Naive thymus-derived CD4-positive, alpha-beta T cell (primary cell): ENCODE measurements at regions not wholly inside any gene's neighbourhood (a gene's known extent, or its start where the extent isn't known, plus 50 kb on each side); places are given as distances from the start of the nearest gene placed in this dataset.
A peak's percentile ranks its signal among the peaks of the same experiment; 100 is the strongest.

Experiments
- ATAC-seq: fragments of 150-1000 bp; cut with Tn5 transposase; 2 replicates; pipeline ENCODE4 v1.10.0; 2021; ENCODE audit warnings: mild to moderate bottlenecking, moderate library complexity
- CTCF ChIA-PET: fragments of 350-600 bp; sonication (Branson Sonifier 250); formaldehyde crosslinking; loops from one replicate; lab custom pipeline; 2021; ENCODE audit warnings: antibody characterized with exemption; lab: Charles Lee
- POLR2A ChIA-PET: fragments of 350-600 bp; sonication (Branson Sonifier 250); formaldehyde crosslinking; loops from one replicate; lab custom pipeline; 2021; ENCODE audit warnings: antibody characterized with exemption, inconsistent platforms; lab: Charles Lee
- DNase-seq, 9 donors: peaks; one replicate each; pipeline versions ENCODE4 v3.0.0 to v3.0.0-alpha.2; 2020 to 2022; ENCODE audit warnings: mixed read lengths in 1 of 9
- H3K27ac ChIP-seq: one replicate; pipeline ENCODE4 v1.7.0; 2013; ENCODE audit warnings: mild to moderate bottlenecking, low read depth, low read length, moderate library complexity
- H3K27me3 ChIP-seq, 2 donors: one replicate each; pipeline ENCODE4 v1.7.0; 2013; ENCODE audit warnings: low read length in 2 of 2, mild to moderate bottlenecking in 2 of 2, moderate library complexity in 2 of 2; ENCODE audit not compliant: control insufficient read depth in 2 of 2, insufficient read depth in 2 of 2
- H3K36me3 ChIP-seq, 3 experiments: 1 replicate in 2 of 3; 2 replicates in 1 of 3; pipeline ENCODE4 v1.7.0; 2013; ENCODE audit warnings: low read length in 3 of 3, mild to moderate bottlenecking in 3 of 3, moderate library complexity in 1 of 3; ENCODE audit not compliant: insufficient read depth in 3 of 3, control insufficient read depth in 2 of 3
- H3K4me1 ChIP-seq, 2 donors: one replicate each; pipeline ENCODE4 v1.7.0; 2013; ENCODE audit warnings: low read length in 2 of 2, mild to moderate bottlenecking in 2 of 2, moderate library complexity in 1 of 2; ENCODE audit not compliant: control insufficient read depth in 2 of 2, insufficient read depth in 2 of 2
- H3K4me3 ChIP-seq: 2 replicates; pipeline ENCODE4 v1.7.0; 2013; ENCODE audit warnings: mild to moderate bottlenecking, low read length
- H3K9me3 ChIP-seq, 3 experiments: 1 replicate in 2 of 3; 2 replicates in 1 of 3; pipeline ENCODE4 v1.7.0; 2013; ENCODE audit warnings: low read length in 3 of 3; ENCODE audit not compliant: control insufficient read depth in 2 of 3
- H3K27ac Mint-ChIP-seq, 9 donors: one replicate each; pipeline ENCODE4 v1.8.0; 2020 to 2022; ENCODE audit warnings: mixed read lengths in 9 of 9, mild to moderate bottlenecking in 8 of 9, moderate library complexity in 5 of 9, inconsistent platforms in 2 of 9
- H3K27me3 Mint-ChIP-seq, 5 donors: one replicate each; pipeline ENCODE4 v1.8.0; 2021 to 2022; ENCODE audit warnings: mixed read lengths in 5 of 5, mild to moderate bottlenecking in 1 of 5
- H3K36me3 Mint-ChIP-seq, 5 donors: one replicate each; pipeline ENCODE4 v1.8.0; 2020 to 2022; ENCODE audit warnings: mixed read lengths in 5 of 5, mild to moderate bottlenecking in 3 of 5, inconsistent platforms in 1 of 5
- H3K4me1 Mint-ChIP-seq, 7 donors: one replicate each; pipeline ENCODE4 v1.8.0; 2020 to 2022; ENCODE audit warnings: mixed read lengths in 7 of 7, mild to moderate bottlenecking in 3 of 7, inconsistent platforms in 1 of 7
- H3K4me3 Mint-ChIP-seq, 10 donors: one replicate each; pipeline ENCODE4 v1.8.0; 2020 to 2022; ENCODE audit warnings: mild to moderate bottlenecking in 10 of 10, mixed read lengths in 10 of 10, moderate library complexity in 6 of 10, inconsistent platforms in 2 of 10
- H3K9me3 Mint-ChIP-seq, 11 donors: one replicate each; pipeline ENCODE4 v1.8.0; 2020 to 2022; ENCODE audit warnings: mixed read lengths in 11 of 11, mild to moderate bottlenecking in 4 of 11, inconsistent platforms in 1 of 11, moderate library complexity in 1 of 11
- intact Hi-C, 2 donors: fragments of 100-400 bp; cut with micrococcal nuclease; formaldehyde crosslinking; loops; one replicate each; pipeline ENCODE4 v1.15.1; 2023

GRCh38 chr13:80059789-80060188, 281.1 kb downstream of the SPRY2 start:
- H3K4me1 Mint-ChIP-seq: no peaks in the 10 kb centered on the region
- peaks cover 0 to 6% (median 3%) of the 10 kb centered on the region in 5 donors for H3K27me3 Mint-ChIP-seq
- no peak overlapping the region for H3K4me3 Mint-ChIP-seq
- H3K9me3 ChIP-seq: no peaks in the 10 kb centered on the region
- DNase-seq (no peak), ATAC-seq (no peak)
- no peaks in the 10 kb centered on the region for H3K4me1 ChIP-seq
- POLR2A ChIA-PET: interaction anchor here (0.5 kb wide), 1 partner anchor 41 kb away, joined by 4 read pairs; no protein-coding TSS in a partner anchor
- peaks cover 0 to 10% (median 0%) of the 10 kb centered on the region in 11 donors for H3K9me3 Mint-ChIP-seq
- H3K36me3 ChIP-seq: no peaks in the 10 kb centered on the region
- H3K4me3 ChIP-seq: no peak overlapping the region
- no peaks in the 10 kb centered on the region for H3K36me3 Mint-ChIP-seq
- CTCF ChIA-PET: no interaction called here
- H3K27me3 ChIP-seq: no peaks in the 10 kb centered on the region
- no peak overlapping the region for H3K27ac Mint-ChIP-seq
- no peak overlapping the region for H3K27ac ChIP-seq
- intact Hi-C loops: no loop called here

GRCh38 chr13:80058626-80059025, 282.3 kb downstream of the SPRY2 start:
- intact Hi-C loops: no loop called here
- H3K9me3 ChIP-seq: no peaks in the 10 kb centered on the region
- H3K4me1 ChIP-seq: no peaks in the 10 kb centered on the region
- no peaks in the 10 kb centered on the region for H3K4me1 Mint-ChIP-seq
- CTCF ChIA-PET: no interaction called here
- H3K36me3 Mint-ChIP-seq: no peaks in the 10 kb centered on the region
- ATAC-seq: no peak
- no peak overlapping the region for H3K4me3 Mint-ChIP-seq
- no peaks in the 10 kb centered on the region for H3K36me3 ChIP-seq
- H3K4me3 ChIP-seq: no peak overlapping the region
- H3K27ac Mint-ChIP-seq: peak overlapping the region in 1 of 9 donors; percentile 38
- H3K9me3 Mint-ChIP-seq: peaks cover 0 to 6% (median 0%) of the 10 kb centered on the region in 11 donors
- H3K27me3 Mint-ChIP-seq: peaks cover 0 to 6% (median 3%) of the 10 kb centered on the region in 5 donors
- no peak overlapping the region for H3K27ac ChIP-seq
- H3K27me3 ChIP-seq: no peaks in the 10 kb centered on the region
- DNase-seq: no peak
- POLR2A ChIA-PET: no interaction called here

GRCh38 chr13:80055847-80056246, 285.1 kb downstream of the SPRY2 start:
- no peaks in the 10 kb centered on the region for H3K4me1 Mint-ChIP-seq
- intact Hi-C loops: no loop called here
- H3K36me3 Mint-ChIP-seq: no peaks in the 10 kb centered on the region
- no peak overlapping the region for H3K4me3 Mint-ChIP-seq
- ATAC-seq (no peak), DNase-seq (no peak)
- Histone ChIP-seq H3K36me3 (no peaks in the 10 kb centered on the region), H3K9me3 (no peaks in the 10 kb centered on the region), H3K27me3 (no peaks in the 10 kb centered on the region), H3K4me3 (no peak overlapping the region), H3K4me1 (no peaks in the 10 kb centered on the region), H3K27ac (no peak overlapping the region)
- H3K9me3 Mint-ChIP-seq: peaks cover 0 to 6% (median 0%) of the 10 kb centered on the region in 11 donors
- H3K27me3 Mint-ChIP-seq: peaks cover 0 to 7% (median under 1%) of the 10 kb centered on the region in 5 donors
- ChIA-PET CTCF (no interaction called here), POLR2A (no interaction called here)
- no peak overlapping the region for H3K27ac Mint-ChIP-seq

- Histone ChIP-seq H3K4me1 (no peaks in the 10 kb centered on the region), H3K27ac (no peak overlapping the region), H3K27me3 (no peaks in the 10 kb centered on the region), H3K36me3 (no peaks in the 10 kb centered on the region), H3K4me3 (no peak overlapping the region), H3K9me3 (no peaks in the 10 kb centered on the region)
- ATAC-seq (no peak), DNase-seq (no peak)
- H3K4me3 Mint-ChIP-seq: no peak overlapping the region
- no peaks in the 10 kb centered on the region for H3K36me3 Mint-ChIP-seq
- no peak overlapping the region for H3K27ac Mint-ChIP-seq
- peaks cover 0 to 3% (median 0%) of the 10 kb centered on the region in 7 donors for H3K4me1 Mint-ChIP-seq
- H3K27me3 Mint-ChIP-seq: peaks cover 0 to 7% (median 0%) of the 10 kb centered on the region in 5 donors
- CTCF ChIA-PET: no interaction called here
- peaks cover 0 to 5% (median 0%) of the 10 kb centered on the region in 11 donors for H3K9me3 Mint-ChIP-seq
- intact Hi-C loops: no loop called here
- POLR2A ChIA-PET: no interaction called here
Observed at GRCh38 chr13:80054806-80055205, 286.1 kb downstream of the SPRY2 start.

GRCh38 chr13:80052286-80052685, 288.6 kb downstream of the SPRY2 start:
- H3K9me3 Mint-ChIP-seq: peaks cover 0 to 5% (median 0%) of the 10 kb centered on the region in 11 donors
- Histone ChIP-seq H3K27me3 (no peaks in the 10 kb centered on the region), H3K4me1 (no peaks in the 10 kb centered on the region), H3K27ac (no peak overlapping the region), H3K9me3 (no peaks in the 10 kb centered on the region), H3K36me3 (no peaks in the 10 kb centered on the region), H3K4me3 (no peak overlapping the region)
- H3K4me1 Mint-ChIP-seq: peaks cover 4 to 10% (median 8%) of the 10 kb centered on the region in 7 donors
- DNase-seq: no peak
- intact Hi-C loops: no loop called here
- CTCF ChIA-PET: no interaction called here
- no peaks in the 10 kb centered on the region for H3K36me3 Mint-ChIP-seq
- POLR2A ChIA-PET: no interaction called here
- no peak for ATAC-seq
- no peak overlapping the region for H3K27ac Mint-ChIP-seq
- H3K4me3 Mint-ChIP-seq: no peak overlapping the region
- H3K27me3 Mint-ChIP-seq: peaks cover 0 to 7% (median 0%) of the 10 kb centered on the region in 5 donors

- CTCF ChIA-PET: no interaction called here
- POLR2A ChIA-PET: no interaction called here
Observed at GRCh38 chr13:80050252-80050651, 290.7 kb downstream of the SPRY2 start.

GRCh38 chr13:80048802-80049201, 292.1 kb downstream of the SPRY2 start:
- ChIA-PET CTCF (no interaction called here), POLR2A (no interaction called here)
- H3K36me3 ChIP-seq: no peaks in the 10 kb centered on the region
- H3K27me3 ChIP-seq: no peaks in the 10 kb centered on the region
- Mint-ChIP-seq H3K9me3 (peaks cover 0 to 5% (median 0%) of the 10 kb centered on the region in 11 donors), H3K27me3 (peaks cover 0 to 7% (median 0%) of the 10 kb centered on the region in 5 donors), H3K27ac (no peak overlapping the region), H3K36me3 (no peaks in the 10 kb centered on the region), H3K4me1 (peaks cover 4 to 10% (median 8%) of the 10 kb centered on the region in 7 donors), H3K4me3 (peak overlapping the region in 1 of 10 donors; percentile 23)
- no peak overlapping the region for H3K4me3 ChIP-seq
- ATAC-seq (peak; percentile 93), DNase-seq (peak in 6 of 9 donors; percentile 1 to 59 (median 15))
- no peaks in the 10 kb centered on the region for H3K9me3 ChIP-seq
- no peaks in the 10 kb centered on the region for H3K4me1 ChIP-seq
- intact Hi-C loops: no loop called here
- H3K27ac ChIP-seq: no peak overlapping the region

More at GRCh38 chr13:80050252-80050651, 290.7 kb downstream of the SPRY2 start:
- peaks cover 0 to 5% (median 0%) of the 10 kb centered on the region in 11 donors for H3K9me3 Mint-ChIP-seq
- H3K4me3 Mint-ChIP-seq: no peak overlapping the region
- ATAC-seq: no peak
- H3K27ac Mint-ChIP-seq: no peak overlapping the region
- intact Hi-C loops: no loop called here
- H3K4me1 Mint-ChIP-seq: peaks cover 4 to 10% (median 8%) of the 10 kb centered on the region in 7 donors
- Histone ChIP-seq H3K36me3 (no peaks in the 10 kb centered on the region), H3K27me3 (no peaks in the 10 kb centered on the region), H3K4me3 (no peak overlapping the region), H3K9me3 (no peaks in the 10 kb centered on the region), H3K27ac (no peak overlapping the region), H3K4me1 (no peaks in the 10 kb centered on the region)
- no peaks in the 10 kb centered on the region for H3K36me3 Mint-ChIP-seq
- peaks cover 0 to 7% (median 0%) of the 10 kb centered on the region in 5 donors for H3K27me3 Mint-ChIP-seq
- DNase-seq: no peak
